HCT116 (cell line): ENCODE measurements at regions not wholly inside any gene's neighbourhood (a gene's known extent, or its start where the extent isn't known, plus 50 kb on each side); places are given as distances from the start of the nearest gene placed in this dataset.

ENCODE experiments used
- ATAC-seq: fragments of 200-7000 bp; cut with Tn5 transposase; 2 replicates; pipeline ENCODE4 v1.9.1; 2020; ENCODE audit warnings: mild to moderate bottlenecking, moderate library complexity
- BruUV-seq: library from RNA; stranded (reverse); fragments of 400-500 nt; replicated peaks from 2 replicates; lab custom pipeline; 2021; lab: Mats Ljungman, UMichigan
- CTCF ChIA-PET: fragments of 300-600 bp; sonication (Branson Sonifier 250); formaldehyde crosslinking; loops from one replicate; lab custom pipeline; 2021; ENCODE audit warnings: antibody characterized with exemption; lab: Charles Lee
- POLR2A ChIA-PET: fragments of 300-600, 350-600 bp; sonication (Branson Sonifier 250); formaldehyde crosslinking; loops from one replicate; lab custom pipeline; 2021; ENCODE audit warnings: antibody characterized with exemption; lab: Charles Lee
- RAD21 ChIA-PET, 2 experiments: fragments of 300-600 bp; sonication (Branson Sonifier 250); formaldehyde crosslinking; loops; one replicate each; lab custom pipeline; 2023; ENCODE audit warnings: low total read pairs in 2 of 2; ENCODE audit not compliant: uncharacterized antibody in 2 of 2, unreplicated experiment in 2 of 2, low non-redundant PET in 1 of 2; lab: Charles Lee
- DNase-seq: peaks from one replicate; pipeline ENCODE4 v3.0.0-alpha.2; 2010; ENCODE audit warnings: low read depth, low spot score
- H2AFZ ChIP-seq: fragments of 200-600 bp; shearing (Covaris generic), sonication (generic); 2 replicates; pipeline ENCODE4 v1.6.1; 2017; ENCODE audit warnings: low read depth, mixed run types, mixed read lengths, antibody characterized with exemption, low read length; ENCODE audit not compliant: poor library complexity, severe bottlenecking
- H3K27ac ChIP-seq: 2 replicates; pipeline ENCODE4 v1.5.1; 2012; ENCODE audit warnings: low read depth, low read length
- H3K27me3 ChIP-seq: fragments of 200-600 bp; sonication (generic); 2 replicates; pipeline ENCODE4 v1.6.1; 2016; ENCODE audit warnings: mixed run types, low read length, mixed read lengths; ENCODE audit not compliant: insufficient read depth
- H3K36me3 ChIP-seq, 2 experiments: fragments of 200-500 bp in 1 of 2; fragments of 200-600 bp in 1 of 2; sonication (Bioruptor generic) in 1 of 2; sonication (generic) in 1 of 2; 2 replicates each; pipeline versions ENCODE4 v1.5.1 to v1.6.1; 2014 to 2016; ENCODE audit warnings: low read length in 2 of 2, inconsistent platforms in 1 of 2, mixed read lengths in 1 of 2, mixed run types in 1 of 2; ENCODE audit not compliant: insufficient read depth in 2 of 2, control insufficient read depth in 1 of 2
- H3K4me1 ChIP-seq, 2 experiments: fragments of 200-600 bp in 1 of 2; sonication (generic) in 1 of 2; 2 replicates each; pipeline versions ENCODE4 v1.5.1 to v1.6.1; 2012 to 2017; ENCODE audit warnings: low read length in 2 of 2, inconsistent platforms in 1 of 2, mild to moderate bottlenecking in 1 of 2, mixed read lengths in 1 of 2, mixed run types in 1 of 2, moderate library complexity in 1 of 2; ENCODE audit not compliant: insufficient read depth in 2 of 2, control insufficient read depth in 1 of 2
- H3K4me2 ChIP-seq: fragments of 200-600 bp; sonication (generic); 2 replicates; pipeline ENCODE4 v1.6.1; 2017; ENCODE audit warnings: mixed run types, low read length, mixed read lengths
- H3K4me3 ChIP-seq, 2 experiments: fragments of 200-600 bp in 1 of 2; sonication (generic) in 1 of 2; replicated peaks in 1 of 2; 2 replicates each; pipeline ENCODE4 v1.5.1; 2011 to 2016; ENCODE audit warnings: low read length in 2 of 2, control low read depth in 1 of 2, low read depth in 1 of 2, mild to moderate bottlenecking in 1 of 2, mixed read lengths in 1 of 2, mixed run types in 1 of 2
- H3K79me2 ChIP-seq: fragments of 200-600 bp; sonication (generic); 2 replicates; pipeline ENCODE4 v1.6.1; 2017; ENCODE audit warnings: mild to moderate bottlenecking, mixed run types, low read length, moderate library complexity, mixed read lengths; ENCODE audit not compliant: insufficient read depth
- H3K9ac ChIP-seq: fragments of 200-600 bp; sonication (generic); 2 replicates; pipeline ENCODE4 v1.6.1; 2016; ENCODE audit warnings: low read length, mixed read lengths
- H3K9me2 ChIP-seq: fragments of 200-600 bp; sonication (generic), shearing (Covaris generic); 2 replicates; pipeline ENCODE4 v1.6.1; 2017; ENCODE audit warnings: mixed run types, mild to moderate bottlenecking, moderate library complexity; ENCODE audit not compliant: insufficient read depth
- H3K9me3 ChIP-seq, 2 experiments: fragments of 200-500 bp in 1 of 2; fragments of 200-600 bp in 1 of 2; sonication (Bioruptor generic) in 1 of 2; sonication (generic) in 1 of 2; 2 replicates each; pipeline ENCODE4 v1.6.1; 2014 to 2017; ENCODE audit warnings: low read length in 2 of 2, mixed read lengths in 2 of 2, inconsistent platforms in 1 of 2, low read depth in 1 of 2, mild to moderate bottlenecking in 1 of 2, mixed run types in 1 of 2, moderate library complexity in 1 of 2; ENCODE audit not compliant: control insufficient read depth in 1 of 2, insufficient read depth in 1 of 2
- H4K20me1 ChIP-seq: fragments of 200-600 bp; sonication (generic), shearing (Covaris generic); 2 replicates; pipeline ENCODE4 v1.6.1; 2017; ENCODE audit warnings: mixed run types, mild to moderate bottlenecking, moderate library complexity; ENCODE audit not compliant: insufficient read depth
- EGR1 ChIP-seq: IDR thresholded peaks from 2 replicates; pipeline ENCODE4 v1.6.1; 2012; ENCODE audit warnings: low read depth
- ELF1 ChIP-seq: IDR thresholded peaks from 2 replicates; pipeline ENCODE4 v1.6.1; 2012; ENCODE audit warnings: low read depth, borderline replicate concordance
- EZH2 ChIP-seq: fragments of 200-600 bp; sonication (generic); IDR thresholded peaks from 2 replicates; pipeline ENCODE4 v1.6.1; 2017; ENCODE audit warnings: antibody characterized with exemption, mixed run types
- EZH2phosphoT487 ChIP-seq: fragments of 200-600 bp; IDR thresholded peaks from 2 replicates; pipeline ENCODE4 v1.6.1; 2018; ENCODE audit warnings: antibody characterized with exemption, borderline replicate concordance
- JUND ChIP-seq: IDR thresholded peaks from 2 replicates; pipeline ENCODE4 v1.6.1; 2012
- POLR2A ChIP-seq: IDR thresholded peaks from 2 replicates; pipeline ENCODE4 v1.7.0; 2011; ENCODE audit warnings: borderline replicate concordance; ENCODE audit not compliant: insufficient read depth, insufficient read length; ENCODE audit errors: extremely low read depth
- SP1 ChIP-seq: IDR thresholded peaks from 2 replicates; pipeline ENCODE4 v1.6.1; 2012; ENCODE audit warnings: low read depth
- SRF ChIP-seq: IDR thresholded peaks from 2 replicates; pipeline ENCODE4 v1.6.1; 2012; ENCODE audit warnings: low read depth
- YY1 ChIP-seq: IDR thresholded peaks from 2 replicates; pipeline ENCODE4 v1.6.1; 2011; ENCODE audit warnings: low read length, low read depth, moderate library complexity, mild to moderate bottlenecking; ENCODE audit not compliant: insufficient replicate concordance; ENCODE audit errors: extremely low read depth
- ZFX ChIP-seq: fragments of 450-650 bp; IDR thresholded peaks from 2 replicates; pipeline ENCODE4 v1.6.1; 2017
- intact Hi-C: fragments of 100-400 bp; cut with micrococcal nuclease; formaldehyde crosslinking; loops from 2 replicates; pipeline ENCODE4 v1.10.0; 2022
- TF ChIP-seq, protein P1 (sequence below): IDR thresholded peaks from 2 replicates; pipeline ENCODE4 v1.6.1; 2011; ENCODE audit warnings: mild to moderate bottlenecking, low read length, moderate library complexity; ENCODE audit not compliant: insufficient replicate concordance; ENCODE audit errors: extremely low read depth

DNA sequence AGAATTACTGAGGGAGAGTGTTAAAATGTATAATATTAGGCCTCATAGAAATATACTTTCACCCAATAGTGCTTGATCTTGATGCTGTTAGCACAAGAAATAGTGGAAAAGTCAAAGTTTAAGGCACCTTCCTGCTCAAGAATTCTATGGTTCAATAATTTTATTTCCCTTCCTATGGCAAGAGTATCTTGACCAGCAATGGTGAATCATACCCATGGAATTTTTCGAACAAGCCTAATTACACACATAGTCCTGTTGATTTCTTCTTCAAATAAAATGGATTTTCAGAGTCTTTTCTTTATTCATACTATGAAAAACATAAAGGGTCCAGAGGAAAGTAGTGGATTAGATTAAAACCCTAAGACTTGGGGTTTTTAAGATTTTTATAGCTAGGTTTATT lies 810.6 kb downstream of the CDH11 start:
- Histone ChIP-seq H3K9me2 (no peaks in the 10 kb centered on the region), H3K79me2 (no peaks in the 10 kb centered on the region), H3K4me1 (no peaks in the 10 kb centered on the region), H2AFZ (no peak overlapping the region), H3K9me3 (peaks cover 0 to 17% of the 10 kb centered on the region in 2 experiments; a peak in 2 of 4 replicates), H3K27ac (no peak overlapping the region), H3K27me3 (no peaks in the 10 kb centered on the region), H3K4me3 (no peak overlapping the region), H4K20me1 (no peaks in the 10 kb centered on the region), H3K4me2 (no peak overlapping the region), H3K9ac (no peak overlapping the region), H3K36me3 (no peaks in the 10 kb centered on the region)
- CTCF ChIA-PET = no interaction called here
- intact Hi-C loops = no loop called here
- POLR2A ChIA-PET = no interaction called here
- TF ChIP-seq ZFX (no peak), EZH2phosphoT487 (no peak), JUND (no peak), POLR2A (no peak), EZH2 (no peak), YY1 (no peak), SRF (no peak), EGR1 (no peak), ELF1 (no peak), SP1 (no peak)
- TF ChIP-seq, protein P1, sequence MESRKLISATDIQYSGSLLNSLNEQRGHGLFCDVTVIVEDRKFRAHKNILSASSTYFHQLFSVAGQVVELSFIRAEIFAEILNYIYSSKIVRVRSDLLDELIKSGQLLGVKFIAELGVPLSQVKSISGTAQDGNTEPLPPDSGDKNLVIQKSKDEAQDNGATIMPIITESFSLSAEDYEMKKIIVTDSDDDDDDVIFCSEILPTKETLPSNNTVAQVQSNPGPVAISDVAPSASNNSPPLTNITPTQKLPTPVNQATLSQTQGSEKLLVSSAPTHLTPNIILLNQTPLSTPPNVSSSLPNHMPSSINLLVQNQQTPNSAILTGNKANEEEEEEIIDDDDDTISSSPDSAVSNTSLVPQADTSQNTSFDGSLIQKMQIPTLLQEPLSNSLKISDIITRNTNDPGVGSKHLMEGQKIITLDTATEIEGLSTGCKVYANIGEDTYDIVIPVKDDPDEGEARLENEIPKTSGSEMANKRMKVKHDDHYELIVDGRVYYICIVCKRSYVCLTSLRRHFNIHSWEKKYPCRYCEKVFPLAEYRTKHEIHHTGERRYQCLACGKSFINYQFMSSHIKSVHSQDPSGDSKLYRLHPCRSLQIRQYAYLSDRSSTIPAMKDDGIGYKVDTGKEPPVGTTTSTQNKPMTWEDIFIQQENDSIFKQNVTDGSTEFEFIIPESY = no peak
- RAD21 ChIA-PET = no interaction called here
- DNase-seq (no peak), ATAC-seq (no peak)
- BruUV-seq = no TSS peak
